Adrenal gland (tissue), 9 donors: ENCODE measurements at regions not wholly inside any gene's neighbourhood (a gene's known extent, or its start where the extent isn't known, plus 50 kb on each side); places are given as distances from the start of the nearest gene placed in this dataset.

Experiments
- DNase-seq, 7 donors: peaks; one replicate each; pipeline ENCODE4 v3.0.0-alpha.2; 2019 to 2020
- H3K27ac ChIP-seq, 5 donors: fragments of 200-600 bp; sonication (generic) in 4 of 5; 1 replicate in 3 of 5; 2 replicates in 2 of 5; pipeline versions ENCODE4 v1.5.1 to v1.8.0; 2016 to 2020; ENCODE audit warnings: mild to moderate bottlenecking in 1 of 5
- H3K27me3 ChIP-seq: fragments of 200-600 bp; 2 replicates; pipeline ENCODE4 v1.8.0; 2021
- H3K36me3 ChIP-seq, 2 donors: fragments of 200-600 bp; replicated peaks in 1 of 2; 1 replicate in 1 of 2; 2 replicates in 1 of 2; pipeline versions ENCODE4 v1.5.1 to v1.8.0; 2018 to 2022
- H3K4me1 ChIP-seq, 2 donors: fragments of 200-600 bp; replicated peaks in 1 of 2; 1 replicate in 1 of 2; 2 replicates in 1 of 2; pipeline versions ENCODE4 v1.5.1 to v1.8.0; 2018 to 2021
- H3K4me3 ChIP-seq, 4 donors: fragments of 200-600 bp; sonication (generic) in 3 of 4; one replicate each; pipeline ENCODE4 v1.5.1; 2016 to 2018
- H3K9me3 ChIP-seq, 3 donors: fragments of 200-600 bp; sonication (generic) in 1 of 3; replicated peaks in 1 of 3; 1 replicate in 2 of 3; 2 replicates in 1 of 3; pipeline versions ENCODE4 v1.5.1 to v1.8.0; 2016 to 2021
- CTCF ChIP-seq, 6 experiments: fragments of 450-650 bp in 4 of 6; fragments of 200-600 bp in 2 of 6; sonication (generic) in 1 of 6; IDR thresholded peaks; 1 replicate in 5 of 6; 2 replicates in 1 of 6; pipeline versions ENCODE4 v1.5.1 to v1.8.0; 2016 to 2021; ENCODE audit warnings: antibody characterized with exemption in 6 of 6, mild to moderate bottlenecking in 2 of 6, moderate library complexity in 1 of 6
- POLR2A ChIP-seq, 2 donors: fragments of 450-650 bp; IDR thresholded peaks; one replicate each; pipeline ENCODE4 v1.6.1; 2017; ENCODE audit warnings: antibody characterized with exemption in 2 of 2, mild to moderate bottlenecking in 2 of 2, moderate library complexity in 1 of 2
- WGBS, 4 donors: extraction: QIAGEN DNeasy Blood & Tissue Kit in 2 of 4; methylation state at CpG; one replicate each; pipeline versions ENCODE4 v1.1.5 to v1.1.7; 2013 to 2017; 5-methylcytosine and 5-hydroxymethylcytosine counted together
- intact Hi-C, 2 donors: fragments of 100-400 bp; cut with DNase I; formaldehyde crosslinking; loops; one replicate each; pipeline versions ENCODE4 v1.14.1 to v1.15.0; 2022 to 2023
- donor health status: healthy with polysubstance abuse.
- donor health status: Bipolar disorder and iron deficiency.
- donor health status: DM: yes; HTN: yes; CAD: no.
- donor health status: DM: no; HTN: no; CAD: no.
- donor health status: DM: no; HTN: no; CAD: no.

GRCh38 chr16:74153773-74154172, 142.8 kb upstream of the PSMD7 start:
- no peaks in the 10 kb centered on the region for H3K36me3 ChIP-seq
- DNase-seq = no peak
- intact Hi-C loops = no loop called here
- H3K4me3 ChIP-seq = no peak overlapping the region
- no peaks in the 10 kb centered on the region for H3K27me3 ChIP-seq
- H3K27ac ChIP-seq = no peak overlapping the region
- peaks cover 0 to 5% (median 0%) of the 10 kb centered on the region in 3 donors for H3K9me3 ChIP-seq
- H3K4me1 ChIP-seq = no peaks in the 10 kb centered on the region
- 23 to 48% (median 34%) methylated on average over 1 of the region's 1 CpG for WGBS, 4 donors
- no peak for TF ChIP-seq CTCF (IDR thresholded peaks at IDR 0.05)
- no peak for TF ChIP-seq POLR2A (IDR thresholded peaks at IDR 0.05)

DNA sequence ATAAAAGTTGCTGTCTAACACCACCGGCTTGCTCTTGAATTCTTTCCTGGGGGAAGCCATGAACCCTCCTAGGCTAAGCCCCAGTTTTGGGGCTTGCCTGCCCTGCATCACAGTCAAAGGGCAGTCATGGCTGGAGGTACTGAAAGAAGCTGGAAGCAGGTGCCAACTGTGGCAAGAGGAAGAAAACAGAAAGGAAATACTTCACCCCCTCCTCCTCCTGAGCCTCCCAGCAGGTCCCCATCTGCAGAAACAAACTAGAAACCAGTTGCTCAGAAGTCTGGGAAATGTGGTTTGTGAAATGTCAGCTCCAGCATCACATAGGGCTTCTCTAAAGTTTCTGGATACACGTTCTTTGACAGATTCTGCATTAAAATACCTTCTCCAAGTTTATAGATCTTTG, 150.0 kb upstream of the PSMD7 start:
- no peak overlapping the region for H3K27ac ChIP-seq
- intact Hi-C loops = no loop called here
- no peaks in the 10 kb centered on the region for H3K4me1 ChIP-seq
- no peak for TF ChIP-seq CTCF (IDR thresholded peaks at IDR 0.05)
- no peak for TF ChIP-seq POLR2A (IDR thresholded peaks at IDR 0.05)
- H3K27me3 ChIP-seq = no peaks in the 10 kb centered on the region
- 78 to 92% (median 83%) methylated on average over 2 of the region's 2 CpGs for WGBS, 4 donors
- DNase-seq = no peak
- H3K4me3 ChIP-seq = no peak overlapping the region
- peaks cover 0 to 5% (median 0%) of the 10 kb centered on the region in 3 donors for H3K9me3 ChIP-seq
- H3K36me3 ChIP-seq = no peaks in the 10 kb centered on the region

- Histone ChIP-seq H3K4me3 (no peak overlapping the region), H3K4me1 (no peaks in the 10 kb centered on the region), H3K27me3 (no peaks in the 10 kb centered on the region), H3K27ac (no peak overlapping the region), H3K36me3 (no peaks in the 10 kb centered on the region), H3K9me3 (no peaks in the 10 kb centered on the region)
- no peak for DNase-seq
- 51 to 87% (median 65%) methylated on average over 3 of the region's 3 CpGs for WGBS, 4 donors
- TF ChIP-seq POLR2A (IDR thresholded peaks at IDR 0.05) (no peak), CTCF (IDR thresholded peaks at IDR 0.05) (no peak)
- intact Hi-C loops = no loop called here
Observed at GRCh38 chr16:74143171-74143570, 153.4 kb upstream of the PSMD7 start.

DNA sequence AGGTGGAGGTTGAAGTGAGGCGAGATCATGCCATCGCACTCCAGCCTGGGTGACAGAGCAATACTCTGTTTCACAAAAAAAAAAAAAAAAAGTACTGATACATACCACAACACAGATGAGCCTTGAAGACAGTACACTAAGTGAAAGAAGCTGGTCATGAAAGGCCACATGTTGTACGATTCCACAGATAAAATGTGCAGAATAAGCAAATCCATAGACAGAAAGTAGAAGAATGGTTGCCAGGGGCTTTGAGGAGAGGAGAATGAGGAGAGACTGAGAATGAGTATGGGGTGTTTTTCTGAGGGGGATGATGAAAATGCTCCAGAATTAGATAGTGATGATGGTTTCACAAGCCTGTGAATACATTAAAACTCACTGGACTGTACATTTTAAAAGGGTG, 155.6 kb upstream of the PSMD7 start:
- no peak overlapping the region for H3K4me3 ChIP-seq
- DNase-seq = no peak
- H3K9me3 ChIP-seq = no peaks in the 10 kb centered on the region
- 84 to 88% (median 87%) methylated on average over 3 of the region's 3 CpGs for WGBS, 4 donors
- TF ChIP-seq CTCF (IDR thresholded peaks at IDR 0.05) = no peak
- no peak for TF ChIP-seq POLR2A (IDR thresholded peaks at IDR 0.05)
- H3K4me1 ChIP-seq = no peaks in the 10 kb centered on the region
- no peaks in the 10 kb centered on the region for H3K27me3 ChIP-seq
- no peaks in the 10 kb centered on the region for H3K36me3 ChIP-seq
- intact Hi-C loops = no loop called here
- no peak overlapping the region for H3K27ac ChIP-seq
